VCaP (cell line): ENCODE measurements at regions not wholly inside any gene's neighbourhood (a gene's known extent, or its start where the extent isn't known, plus 50 kb on each side); places are given as distances from the start of the nearest gene placed in this dataset.

ENCODE experiments used
- H3K27ac ChIP-seq: fragments of 450-650 bp; 2 replicates; pipeline ENCODE4 v1.5.1; 2017
- TF ChIP-seq, protein P1 (sequence below): fragments of 450-650 bp; conservative IDR thresholded peaks from 2 replicates; pipeline ENCODE4 v1.5.1; 2017; ENCODE audit warnings: mild to moderate bottlenecking, moderate library complexity

DNA sequence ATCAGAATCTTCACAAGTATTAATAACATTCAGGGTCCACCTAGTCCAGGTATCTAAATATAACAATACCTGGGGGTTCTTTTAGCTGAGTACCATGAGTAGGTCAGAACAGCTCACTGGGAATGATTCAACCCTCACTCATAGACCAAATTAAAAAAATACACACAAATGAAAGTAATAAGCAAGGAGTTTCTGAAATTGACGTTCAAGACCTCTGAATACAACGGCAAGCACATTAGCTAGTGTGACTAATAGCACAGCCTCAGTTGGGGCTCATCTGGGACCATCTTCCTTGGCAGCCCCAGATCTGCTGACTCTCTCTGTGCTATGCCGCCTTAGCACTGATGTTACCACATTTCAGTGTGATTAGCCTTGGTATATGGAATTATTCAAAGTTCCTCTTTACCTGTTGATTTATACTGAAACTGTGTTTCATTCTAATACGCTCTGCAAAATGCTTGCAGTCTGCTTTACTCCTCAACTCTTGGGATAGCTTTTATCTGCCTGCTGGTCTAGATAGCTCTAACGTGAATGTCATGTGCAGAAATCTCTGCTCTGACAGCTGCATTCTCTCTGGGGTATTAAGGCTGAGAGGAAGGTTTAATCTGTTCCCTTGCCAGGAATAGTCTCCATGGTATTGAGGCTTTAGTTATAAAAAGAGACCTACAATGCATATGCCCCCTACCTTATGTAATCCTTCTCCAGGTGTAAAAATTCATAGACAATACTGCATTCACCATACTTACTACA is 153.3 kb downstream of the METTL4 start:
- H3K27ac ChIP-seq: no peak overlapping the region
- TF ChIP-seq, protein P1, sequence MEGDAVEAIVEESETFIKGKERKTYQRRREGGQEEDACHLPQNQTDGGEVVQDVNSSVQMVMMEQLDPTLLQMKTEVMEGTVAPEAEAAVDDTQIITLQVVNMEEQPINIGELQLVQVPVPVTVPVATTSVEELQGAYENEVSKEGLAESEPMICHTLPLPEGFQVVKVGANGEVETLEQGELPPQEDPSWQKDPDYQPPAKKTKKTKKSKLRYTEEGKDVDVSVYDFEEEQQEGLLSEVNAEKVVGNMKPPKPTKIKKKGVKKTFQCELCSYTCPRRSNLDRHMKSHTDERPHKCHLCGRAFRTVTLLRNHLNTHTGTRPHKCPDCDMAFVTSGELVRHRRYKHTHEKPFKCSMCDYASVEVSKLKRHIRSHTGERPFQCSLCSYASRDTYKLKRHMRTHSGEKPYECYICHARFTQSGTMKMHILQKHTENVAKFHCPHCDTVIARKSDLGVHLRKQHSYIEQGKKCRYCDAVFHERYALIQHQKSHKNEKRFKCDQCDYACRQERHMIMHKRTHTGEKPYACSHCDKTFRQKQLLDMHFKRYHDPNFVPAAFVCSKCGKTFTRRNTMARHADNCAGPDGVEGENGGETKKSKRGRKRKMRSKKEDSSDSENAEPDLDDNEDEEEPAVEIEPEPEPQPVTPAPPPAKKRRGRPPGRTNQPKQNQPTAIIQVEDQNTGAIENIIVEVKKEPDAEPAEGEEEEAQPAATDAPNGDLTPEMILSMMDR: no peak

DNA sequence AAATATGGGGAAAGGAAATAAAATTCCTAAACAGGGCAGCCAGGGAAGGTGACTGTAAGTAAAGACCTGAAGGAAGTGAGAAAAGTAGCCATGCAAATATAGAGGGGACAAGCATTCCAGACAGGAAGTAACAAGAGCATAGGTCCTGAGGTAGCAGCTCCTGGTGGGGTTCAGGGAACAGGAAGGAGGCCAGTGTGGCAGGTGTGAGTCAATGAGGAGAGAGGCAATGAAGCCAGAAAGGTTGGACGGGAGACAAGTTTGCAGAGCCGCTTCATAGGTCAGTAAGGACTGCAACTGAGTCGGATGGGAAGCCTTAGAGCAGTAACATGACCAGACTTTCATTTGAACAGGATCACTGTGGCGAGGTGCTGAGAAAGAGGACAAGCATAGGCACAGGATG is 150.9 kb downstream of the METTL4 start:
- TF ChIP-seq, protein P1: no peak
- H3K27ac ChIP-seq: no peak overlapping the region

DNA sequence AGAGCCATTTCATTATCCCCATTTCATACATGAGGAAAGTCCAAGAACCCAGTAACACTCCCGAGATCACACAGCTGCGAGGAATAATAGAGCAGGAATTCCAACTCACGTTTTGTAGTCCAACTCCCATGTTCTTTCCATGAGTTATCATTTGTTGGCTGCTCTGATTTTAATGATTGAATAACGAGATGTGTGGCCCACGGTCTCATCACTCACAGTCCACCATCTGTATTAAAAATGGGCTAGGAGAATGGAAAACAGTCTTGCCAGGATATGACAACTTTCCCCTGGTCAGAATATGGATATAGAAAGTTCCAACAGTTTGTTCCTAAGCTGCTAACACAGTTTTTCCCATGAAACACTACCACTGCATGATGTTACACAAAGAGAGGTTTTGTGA is 147.5 kb downstream of the METTL4 start:
- H3K27ac ChIP-seq: no peak overlapping the region
- TF ChIP-seq, protein P1: no peak

GRCh38 chr18:2424420-2424819 is 146.9 kb downstream of the METTL4 start:
- TF ChIP-seq, protein P1: no peak
- H3K27ac ChIP-seq: no peak overlapping the region

- TF ChIP-seq, protein P1: no peak
- H3K27ac ChIP-seq: no peak overlapping the region
These were observed 145.6 kb downstream of the METTL4 start for GRCh38 chr18:2425426-2426317.

- no peak overlapping the region for H3K27ac ChIP-seq
- TF ChIP-seq, protein P1: no peak
These were observed 141.1 kb downstream of the METTL4 start for GRCh38 chr18:2430191-2430590.

GRCh38 chr18:2431806-2432205 is 139.5 kb downstream of the METTL4 start:
- TF ChIP-seq, protein P1: no peak
- no peak overlapping the region for H3K27ac ChIP-seq
